Keratinocyte (primary cell): ENCODE measurements at regions not wholly inside any gene's neighbourhood (a gene's known extent, or its start where the extent isn't known, plus 50 kb on each side); places are given as distances from the start of the nearest gene placed in this dataset.

ENCODE experiments used
- DNase-seq: peaks from one replicate; pipeline ENCODE4 v3.0.0-alpha.2; 2011; ENCODE audit warnings: low read depth, missing footprints, low spot score
- FAIRE-seq: peaks from 2 replicates; lab custom pipeline; 2011; peaks lifted over from hg19 to GRCh38; lab: Jason Lieb, UNC
- H2AFZ ChIP-seq: 2 replicates; pipeline ENCODE4 v1.6.0; 2012; ENCODE audit warnings: low read length, control low read depth, inconsistent platforms; ENCODE audit not compliant: control insufficient read depth
- H3K27ac ChIP-seq: 2 replicates; pipeline ENCODE4 v1.5.1; 2011; ENCODE audit warnings: low read length; ENCODE audit not compliant: control insufficient read depth, insufficient read depth
- H3K27me3 ChIP-seq: 3 replicates; pipeline ENCODE4 v1.6.0; 2011; ENCODE audit warnings: low read length; ENCODE audit not compliant: control insufficient read depth, insufficient read depth; ENCODE audit errors: extremely low read depth
- H3K36me3 ChIP-seq, 2 experiments: 2 replicates in 1 of 2; 3 replicates in 1 of 2; pipeline ENCODE4 v1.5.1; 2011; ENCODE audit warnings: low read length in 2 of 2, mild to moderate bottlenecking in 1 of 2; ENCODE audit not compliant: control insufficient read depth in 2 of 2, insufficient read depth in 2 of 2; ENCODE audit errors: extremely low read depth in 1 of 2
- H3K4me1 ChIP-seq: 3 replicates; pipeline ENCODE4 v1.5.1; 2011; ENCODE audit warnings: low read length; ENCODE audit not compliant: control insufficient read depth, insufficient read depth; ENCODE audit errors: extremely low read depth
- H3K4me2 ChIP-seq: 3 replicates; pipeline ENCODE4 v1.6.0; 2011; ENCODE audit warnings: low read depth, low read length; ENCODE audit not compliant: control insufficient read depth, insufficient read depth; ENCODE audit errors: extremely low read depth
- H3K4me3 ChIP-seq, 3 experiments: fragments of 200-600 bp in 1 of 3; sonication (generic) in 1 of 3; 2 replicates in 2 of 3; 3 replicates in 1 of 3; pipeline ENCODE4 v1.5.1; 2011 to 2016; ENCODE audit warnings: low read length in 3 of 3, mild to moderate bottlenecking in 3 of 3, control low read depth in 2 of 3, inconsistent platforms in 1 of 3, low read depth in 1 of 3, mixed read lengths in 1 of 3, mixed run types in 1 of 3, moderate library complexity in 1 of 3; ENCODE audit not compliant: control insufficient read depth in 2 of 3, insufficient read depth in 2 of 3; ENCODE audit errors: extremely low read depth in 1 of 3
- H3K79me2 ChIP-seq: 2 replicates; pipeline ENCODE4 v1.6.0; 2012; ENCODE audit warnings: low read length; ENCODE audit not compliant: control insufficient read depth, insufficient read depth
- H3K9ac ChIP-seq: 3 replicates; pipeline ENCODE4 v1.6.0; 2011; ENCODE audit warnings: low read length; ENCODE audit not compliant: control insufficient read depth, insufficient read depth; ENCODE audit errors: extremely low read depth
- H3K9me1 ChIP-seq: 3 replicates; pipeline ENCODE4 v1.6.0; 2011; ENCODE audit warnings: low read length; ENCODE audit not compliant: control insufficient read depth, insufficient read depth; ENCODE audit errors: extremely low read depth
- H3K9me3 ChIP-seq: 2 replicates; pipeline ENCODE4 v1.5.1; 2012; ENCODE audit warnings: low read depth, low read length; ENCODE audit not compliant: control insufficient read depth
- H4K20me1 ChIP-seq: 3 replicates; pipeline ENCODE4 v1.6.0; 2011; ENCODE audit warnings: low read length; ENCODE audit not compliant: control insufficient read depth, insufficient read depth; ENCODE audit errors: extremely low read depth
- CTCF ChIP-seq, 3 experiments: IDR thresholded peaks in 1 of 3; conservative IDR thresholded peaks in 1 of 3; optimal IDR thresholded peaks in 1 of 3; 2 replicates in 2 of 3; 3 replicates in 1 of 3; pipeline versions ENCODE3 to v1.5.1; 2011; ENCODE audit warnings: low read length in 3 of 3, mild to moderate bottlenecking in 3 of 3, moderate library complexity in 2 of 3, control low read depth in 1 of 3, inconsistent platforms in 1 of 3; ENCODE audit not compliant: insufficient read depth in 2 of 3; ENCODE audit errors: extremely low read depth in 1 of 3
- EZH2 ChIP-seq: IDR thresholded peaks from one replicate; pipeline ENCODE4 v1.6.1; 2012; ENCODE audit warnings: inconsistent platforms, mild to moderate bottlenecking, low read length, moderate library complexity
- dilution Hi-C: fragments of 300-500 bp; cut with MboI; formaldehyde crosslinking; loops from one replicate; pipeline ENCODE4 v1.7.0; 2020; ENCODE audit warnings: low sequenced_read_pairs; ENCODE audit not compliant: extremely low pct_ligation_motif_present

- no peak overlapping the region for H3K27ac ChIP-seq
- no peaks in the 10 kb centered on the region for H3K79me2 ChIP-seq
- no peaks in the 10 kb centered on the region for H3K4me1 ChIP-seq
- dilution Hi-C loops, result no loop called here
- no peaks in the 10 kb centered on the region for H4K20me1 ChIP-seq
- no peaks in the 10 kb centered on the region for H3K9me1 ChIP-seq
- H2AFZ ChIP-seq, result no peak overlapping the region
- no peaks in the 10 kb centered on the region for H3K27me3 ChIP-seq
- no peak overlapping the region for H3K9ac ChIP-seq
- no peak for DNase-seq
- FAIRE-seq, result no peak
- H3K9me3 ChIP-seq, result no peaks in the 10 kb centered on the region
- no peak overlapping the region for H3K4me3 ChIP-seq
- H3K36me3 ChIP-seq, result no peaks in the 10 kb centered on the region
- no peak overlapping the region for H3K4me2 ChIP-seq
- TF ChIP-seq CTCF (optimal IDR thresholded peaks at IDR 0.05 in 1 of 3, IDR thresholded peaks at IDR 0.05 in 1 of 3, conservative IDR thresholded peaks at IDR 0.05 in 1 of 3; ENCODE audit: extremely low read depth in 1 of 3, insufficient read depth in 2 of 3, low read length in 3 of 3) (no peak), EZH2 (no peak)
Observed at GRCh38 chr10:2076528-2076927, 339.2 kb upstream of the ADARB2 start.

GRCh38 chr10:2067015-2067414, 329.7 kb upstream of the ADARB2 start:
- no peaks in the 10 kb centered on the region for H3K27me3 ChIP-seq
- H3K27ac ChIP-seq, result no peak overlapping the region
- no peaks in the 10 kb centered on the region for H3K79me2 ChIP-seq
- H3K9me1 ChIP-seq, result no peaks in the 10 kb centered on the region
- dilution Hi-C loops, result no loop called here
- H3K36me3 ChIP-seq, result no peaks in the 10 kb centered on the region
- TF ChIP-seq EZH2, result no peak
- no peak for TF ChIP-seq CTCF (optimal IDR thresholded peaks at IDR 0.05 in 1 of 3, IDR thresholded peaks at IDR 0.05 in 1 of 3, conservative IDR thresholded peaks at IDR 0.05 in 1 of 3; ENCODE audit: extremely low read depth in 1 of 3, insufficient read depth in 2 of 3, low read length in 3 of 3)
- no peak overlapping the region for H3K9ac ChIP-seq
- no peaks in the 10 kb centered on the region for H3K4me1 ChIP-seq
- H3K4me3 ChIP-seq, result no peak overlapping the region
- DNase-seq (no peak), FAIRE-seq (no peak)
- H4K20me1 ChIP-seq, result no peaks in the 10 kb centered on the region
- H3K9me3 ChIP-seq, result no peaks in the 10 kb centered on the region
- no peak overlapping the region for H3K4me2 ChIP-seq
- H2AFZ ChIP-seq, result no peak overlapping the region
